GM12878 (cell line): ENCODE measurements at regions not wholly inside any gene's neighbourhood (a gene's known extent, or its start where the extent isn't known, plus 50 kb on each side); places are given as distances from the start of the nearest gene placed in this dataset.

Source experiments
- ATAC-seq: fragments of 200-7000 bp; cut with Tn5 transposase; 3 replicates; pipeline ENCODE4 v1.9.1; 2020; ENCODE audit warnings: mild to moderate bottlenecking, moderate library complexity
- BruUV-seq: library from RNA; stranded (reverse); fragments of 400-500 nt; replicated peaks from 2 replicates; lab custom pipeline; 2021; lab: Mats Ljungman, UMichigan
- CTCF ChIA-PET: fragments of 300-600 bp; sonication (Branson Sonifier 250); formaldehyde crosslinking; extraction: SDS; loops from one replicate; lab custom pipeline; 2021; ENCODE audit warnings: inconsistent platforms; lab: Yijun Ruan, JAX
- POLR2A ChIA-PET: fragments of 350-600 bp; formaldehyde crosslinking; extraction: SDS; loops from one replicate; lab custom pipeline; 2021; ENCODE audit warnings: inconsistent platforms; lab: Charles Lee
- RAD21 ChIA-PET: fragments of 300-600 bp; sonication (Branson Sonifier 250); formaldehyde crosslinking; loops from one replicate; lab custom pipeline; 2023; ENCODE audit warnings: antibody characterized with exemption; ENCODE audit not compliant: unreplicated experiment; lab: Charles Lee
- SMC1A ChIA-PET: fragments of 300-600 bp; sonication (Branson Sonifier 250); formaldehyde crosslinking; loops from one replicate; lab custom pipeline; 2023; ENCODE audit not compliant: unreplicated experiment, uncharacterized antibody; lab: Charles Lee
- DNase-seq: peaks from one replicate; pipeline ENCODE4 v3.0.0-alpha.2; 2011; ENCODE audit warnings: low read depth, low spot score
- FAIRE-seq: peaks from 3 replicates; lab custom pipeline; 2011; peaks lifted over from hg19 to GRCh38; lab: Jason Lieb, UNC
- H2AFZ ChIP-seq: 2 replicates; pipeline ENCODE4 v1.6.0; 2011; ENCODE audit warnings: low read depth, low read length, control low read depth; ENCODE audit not compliant: control insufficient read depth
- H3K27ac ChIP-seq: 2 replicates; pipeline ENCODE4 v1.5.1; 2011; ENCODE audit warnings: control low read depth; ENCODE audit not compliant: control insufficient read depth, insufficient read depth
- H3K27me3 ChIP-seq, 2 experiments: replicated peaks in 1 of 2; 2 replicates each; pipeline versions ENCODE4 v1.6.0 to v1.6.1; 2011; ENCODE audit warnings: low read length in 1 of 2; ENCODE audit not compliant: control insufficient read depth in 2 of 2, insufficient read depth in 2 of 2
- H3K36me3 ChIP-seq, 2 experiments: 2 replicates each; pipeline ENCODE4 v1.5.1; 2011; ENCODE audit warnings: low read length in 1 of 2; ENCODE audit not compliant: control insufficient read depth in 2 of 2, insufficient read depth in 2 of 2
- H3K4me1 ChIP-seq: 2 replicates; pipeline ENCODE4 v1.6.1; 2011; ENCODE audit warnings: mild to moderate bottlenecking, low read length, moderate library complexity, mixed read lengths; ENCODE audit not compliant: control insufficient read depth, insufficient read depth
- H3K4me2 ChIP-seq: 2 replicates; pipeline ENCODE4 v1.6.0; 2011; ENCODE audit warnings: control low read depth; ENCODE audit not compliant: control insufficient read depth, insufficient read depth
- H3K4me3 ChIP-seq: fragments of 200-600 bp; sonication (generic); 2 replicates; pipeline ENCODE4 v1.5.1; 2016
- H3K79me2 ChIP-seq: 2 replicates; pipeline ENCODE4 v1.6.0; 2011; ENCODE audit warnings: low read length; ENCODE audit not compliant: control insufficient read depth, insufficient read depth
- H3K9ac ChIP-seq: 2 replicates; pipeline ENCODE4 v1.8.0; 2011; ENCODE audit warnings: low read length, control low read depth, mixed read lengths; ENCODE audit not compliant: control insufficient read depth, insufficient read depth
- H3K9me3 ChIP-seq: replicated peaks from 3 replicates; pipeline ENCODE4 v1.5.1; 2011; ENCODE audit warnings: mild to moderate bottlenecking, low read length; ENCODE audit not compliant: control insufficient read depth, insufficient read depth
- H4K20me1 ChIP-seq: 2 replicates; pipeline ENCODE4 v1.6.0; 2011; ENCODE audit not compliant: control insufficient read depth, insufficient read depth
- EGR1 ChIP-seq, 2 experiments: IDR thresholded peaks; 1 replicate in 1 of 2; 2 replicates in 1 of 2; pipeline ENCODE4 v1.6.1; 2011 to 2012; ENCODE audit warnings: low read depth in 2 of 2, low read length in 2 of 2, borderline replicate concordance in 1 of 2, mild to moderate bottlenecking in 1 of 2, moderate library complexity in 1 of 2
- EP300 ChIP-seq, 2 experiments: fragments of 150-350 bp in 1 of 2; IDR thresholded peaks; 2 replicates each; pipeline ENCODE4 v1.6.1; 2011 to 2012; ENCODE audit warnings: low read depth in 2 of 2, low read length in 2 of 2, borderline replicate concordance in 1 of 2, improper control_type of control experiment in 1 of 2, inconsistent platforms in 1 of 2; ENCODE audit not compliant: control insufficient read depth in 1 of 2
- GATAD2B ChIP-seq: fragments of 450-650 bp; conservative IDR thresholded peaks from 2 replicates; pipeline ENCODE4 v1.6.1; 2017; ENCODE audit warnings: low read depth, mild to moderate bottlenecking, moderate library complexity
- MTA2 ChIP-seq: fragments of 450-650 bp; IDR thresholded peaks from 2 replicates; pipeline ENCODE4 v1.6.1; 2016; ENCODE audit warnings: low read depth, mild to moderate bottlenecking, moderate library complexity
- NR2F1 ChIP-seq: fragments of 450-650 bp; conservative IDR thresholded peaks from 2 replicates; pipeline ENCODE4 v1.6.1; 2017; ENCODE audit warnings: mild to moderate bottlenecking
- PAX8 ChIP-seq: fragments of 450-650 bp; IDR thresholded peaks from 2 replicates; pipeline ENCODE4 v1.6.1; 2017; ENCODE audit warnings: mild to moderate bottlenecking, moderate library complexity
- PML ChIP-seq: IDR thresholded peaks from 2 replicates; pipeline ENCODE4 v1.6.1; 2012; ENCODE audit warnings: low read length, inconsistent platforms
- SUZ12 ChIP-seq: fragments of 200-600 bp; sonication (generic); IDR thresholded peaks from one replicate; pipeline ENCODE4 v1.6.1; 2018; ENCODE audit warnings: antibody characterized with exemption, mild to moderate bottlenecking; ENCODE audit not compliant: unreplicated experiment
- TCF12 ChIP-seq: IDR thresholded peaks from 2 replicates; pipeline ENCODE4 v1.6.1; 2011; ENCODE audit warnings: low read depth, mild to moderate bottlenecking, low read length
- WGBS: methylation state at CpG from one replicate; pipeline ENCODE4 v1.1.6; 2016; ENCODE audit warnings: low lambda C conversion rate; ENCODE audit not compliant: insufficient replicate concordance, insufficient coverage; ENCODE audit errors: missing lambda C conversion rate; 5-methylcytosine and 5-hydroxymethylcytosine counted together
- in situ Hi-C: fragments of 300-500 bp; cut with MboI; formaldehyde crosslinking; loops from 9 replicates; pipeline ENCODE4 v1.14.3; 2018; ENCODE audit warnings: mixed read lengths
- intact Hi-C: fragments of 100-400 bp; cut with micrococcal nuclease; formaldehyde crosslinking; loops from one replicate; pipeline ENCODE4 v1.14.2; 2022; ENCODE audit not compliant: unreplicated experiment
- TF ChIP-seq, protein P1 (sequence below): fragments of 450-650 bp; IDR thresholded peaks from 2 replicates; pipeline ENCODE4 v1.6.1; 2018; ENCODE audit warnings: mild to moderate bottlenecking, low read depth, moderate library complexity; ENCODE audit not compliant: partially characterized antibody
- TF ChIP-seq, protein P2 (sequence below): fragments of 450-650 bp; IDR thresholded peaks from 2 replicates; pipeline ENCODE4 v1.6.1; 2017; ENCODE audit warnings: mild to moderate bottlenecking, moderate library complexity
- TF ChIP-seq, protein P3 (sequence below): IDR thresholded peaks from 2 replicates; pipeline ENCODE4 v1.6.1; 2011; ENCODE audit warnings: borderline replicate concordance, low read depth, mild to moderate bottlenecking, moderate library complexity, low read length; ENCODE audit not compliant: insufficient read depth, poor library complexity, severe bottlenecking
- TF ChIP-seq, protein P4 (sequence below): fragments of 450-650 bp; IDR thresholded peaks from 2 replicates; pipeline ENCODE4 v1.6.1; 2018; ENCODE audit warnings: borderline replicate concordance, mild to moderate bottlenecking; ENCODE audit not compliant: partially characterized antibody

DNA sequence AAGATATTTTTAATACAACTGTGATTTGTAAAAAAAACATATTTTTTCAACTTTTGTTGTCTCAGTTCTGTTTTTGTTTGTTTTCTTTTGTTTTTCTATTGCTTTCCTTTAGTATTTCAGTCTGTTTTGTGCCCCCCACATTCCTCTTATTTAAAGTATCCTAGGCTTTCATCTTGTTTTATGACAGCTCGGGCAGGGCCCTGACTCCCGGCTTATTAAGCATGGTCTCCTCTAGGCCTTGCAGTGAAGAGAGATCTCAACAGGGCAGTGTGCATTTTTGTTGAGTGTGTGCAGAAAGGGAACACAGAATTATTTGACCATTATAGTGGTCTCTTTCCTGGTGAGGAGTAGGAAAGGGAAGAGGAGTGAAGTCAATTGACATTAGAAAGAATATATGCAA, 110.2 kb upstream of the SLC38A4 start:
- intact Hi-C loops (no loop called here), in situ Hi-C loops (no loop called here)
- DNase-seq (no peak), FAIRE-seq (no peak), ATAC-seq (no peak)
- BruUV-seq, result no TSS peak
- Histone ChIP-seq H3K9me3 (no peaks in the 10 kb centered on the region), H3K27ac (no peak overlapping the region), H3K4me1 (no peaks in the 10 kb centered on the region), H3K27me3 (no peaks in the 10 kb centered on the region), H4K20me1 (no peaks in the 10 kb centered on the region), H3K4me3 (no peak overlapping the region), H3K4me2 (no peak overlapping the region), H3K36me3 (no peaks in the 10 kb centered on the region), H3K9ac (no peak overlapping the region), H3K79me2 (no peaks in the 10 kb centered on the region), H2AFZ (no peak overlapping the region)
- RAD21 ChIA-PET, result no interaction called here
- 41% methylated on average over 2 of the region's 2 CpGs for WGBS
- CTCF ChIA-PET, result interaction anchor here (0.8 to 3.6 kb wide), 4 partner anchors 11 to 811 kb away, joined by 3 to 25 read pairs (median 6); no protein-coding TSS in a partner anchor
- SMC1A ChIA-PET, result interaction anchor here (0.9 to 1.6 kb wide), 3 partner anchors 13 to 49 kb away, joined by 4 read pairs; no protein-coding TSS in a partner anchor
- POLR2A ChIA-PET, result no interaction called here
- TF ChIP-seq EGR1 (IDR thresholded peaks at IDR 0.05; ENCODE audit: borderline replicate concordance in 1 of 2, low read depth in 2 of 2, low read length in 2 of 2) (no peak), MTA2 (no peak), TCF12 (no peak), PML (no peak), PAX8 (no peak), EP300 (IDR thresholded peaks at IDR 0.05; ENCODE audit: borderline replicate concordance in 1 of 2, control insufficient read depth in 1 of 2, low read depth in 2 of 2, low read length in 2 of 2) (no peak), SUZ12 (no peak), GATAD2B (no peak), NR2F1 (no peak)
- TF ChIP-seq, protein P1, sequence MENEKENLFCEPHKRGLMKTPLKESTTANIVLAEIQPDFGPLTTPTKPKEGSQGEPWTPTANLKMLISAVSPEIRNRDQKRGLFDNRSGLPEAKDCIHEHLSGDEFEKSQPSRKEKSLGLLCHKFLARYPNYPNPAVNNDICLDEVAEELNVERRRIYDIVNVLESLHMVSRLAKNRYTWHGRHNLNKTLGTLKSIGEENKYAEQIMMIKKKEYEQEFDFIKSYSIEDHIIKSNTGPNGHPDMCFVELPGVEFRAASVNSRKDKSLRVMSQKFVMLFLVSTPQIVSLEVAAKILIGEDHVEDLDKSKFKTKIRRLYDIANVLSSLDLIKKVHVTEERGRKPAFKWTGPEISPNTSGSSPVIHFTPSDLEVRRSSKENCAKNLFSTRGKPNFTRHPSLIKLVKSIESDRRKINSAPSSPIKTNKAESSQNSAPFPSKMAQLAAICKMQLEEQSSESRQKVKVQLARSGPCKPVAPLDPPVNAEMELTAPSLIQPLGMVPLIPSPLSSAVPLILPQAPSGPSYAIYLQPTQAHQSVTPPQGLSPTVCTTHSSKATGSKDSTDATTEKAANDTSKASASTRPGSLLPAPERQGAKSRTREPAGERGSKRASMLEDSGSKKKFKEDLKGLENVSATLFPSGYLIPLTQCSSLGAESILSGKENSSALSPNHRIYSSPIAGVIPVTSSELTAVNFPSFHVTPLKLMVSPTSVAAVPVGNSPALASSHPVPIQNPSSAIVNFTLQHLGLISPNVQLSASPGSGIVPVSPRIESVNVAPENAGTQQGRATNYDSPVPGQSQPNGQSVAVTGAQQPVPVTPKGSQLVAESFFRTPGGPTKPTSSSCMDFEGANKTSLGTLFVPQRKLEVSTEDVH, result no peak
- TF ChIP-seq, protein P2, sequence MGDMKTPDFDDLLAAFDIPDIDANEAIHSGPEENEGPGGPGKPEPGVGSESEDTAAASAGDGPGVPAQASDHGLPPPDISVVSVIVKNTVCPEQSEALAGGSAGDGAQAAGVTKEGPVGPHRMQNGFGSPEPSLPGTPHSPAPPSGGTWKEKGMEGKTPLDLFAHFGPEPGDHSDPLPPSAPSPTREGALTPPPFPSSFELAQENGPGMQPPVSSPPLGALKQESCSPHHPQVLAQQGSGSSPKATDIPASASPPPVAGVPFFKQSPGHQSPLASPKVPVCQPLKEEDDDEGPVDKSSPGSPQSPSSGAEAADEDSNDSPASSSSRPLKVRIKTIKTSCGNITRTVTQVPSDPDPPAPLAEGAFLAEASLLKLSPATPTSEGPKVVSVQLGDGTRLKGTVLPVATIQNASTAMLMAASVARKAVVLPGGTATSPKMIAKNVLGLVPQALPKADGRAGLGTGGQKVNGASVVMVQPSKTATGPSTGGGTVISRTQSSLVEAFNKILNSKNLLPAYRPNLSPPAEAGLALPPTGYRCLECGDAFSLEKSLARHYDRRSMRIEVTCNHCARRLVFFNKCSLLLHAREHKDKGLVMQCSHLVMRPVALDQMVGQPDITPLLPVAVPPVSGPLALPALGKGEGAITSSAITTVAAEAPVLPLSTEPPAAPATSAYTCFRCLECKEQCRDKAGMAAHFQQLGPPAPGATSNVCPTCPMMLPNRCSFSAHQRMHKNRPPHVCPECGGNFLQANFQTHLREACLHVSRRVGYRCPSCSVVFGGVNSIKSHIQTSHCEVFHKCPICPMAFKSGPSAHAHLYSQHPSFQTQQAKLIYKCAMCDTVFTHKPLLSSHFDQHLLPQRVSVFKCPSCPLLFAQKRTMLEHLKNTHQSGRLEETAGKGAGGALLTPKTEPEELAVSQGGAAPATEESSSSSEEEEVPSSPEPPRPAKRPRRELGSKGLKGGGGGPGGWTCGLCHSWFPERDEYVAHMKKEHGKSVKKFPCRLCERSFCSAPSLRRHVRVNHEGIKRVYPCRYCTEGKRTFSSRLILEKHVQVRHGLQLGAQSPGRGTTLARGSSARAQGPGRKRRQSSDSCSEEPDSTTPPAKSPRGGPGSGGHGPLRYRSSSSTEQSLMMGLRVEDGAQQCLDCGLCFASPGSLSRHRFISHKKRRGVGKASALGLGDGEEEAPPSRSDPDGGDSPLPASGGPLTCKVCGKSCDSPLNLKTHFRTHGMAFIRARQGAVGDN, result no peak
- TF ChIP-seq, protein P3, sequence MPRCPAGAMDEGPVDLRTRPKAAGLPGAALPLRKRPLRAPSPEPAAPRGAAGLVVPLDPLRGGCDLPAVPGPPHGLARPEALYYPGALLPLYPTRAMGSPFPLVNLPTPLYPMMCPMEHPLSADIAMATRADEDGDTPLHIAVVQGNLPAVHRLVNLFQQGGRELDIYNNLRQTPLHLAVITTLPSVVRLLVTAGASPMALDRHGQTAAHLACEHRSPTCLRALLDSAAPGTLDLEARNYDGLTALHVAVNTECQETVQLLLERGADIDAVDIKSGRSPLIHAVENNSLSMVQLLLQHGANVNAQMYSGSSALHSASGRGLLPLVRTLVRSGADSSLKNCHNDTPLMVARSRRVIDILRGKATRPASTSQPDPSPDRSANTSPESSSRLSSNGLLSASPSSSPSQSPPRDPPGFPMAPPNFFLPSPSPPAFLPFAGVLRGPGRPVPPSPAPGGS, result no peak
- TF ChIP-seq, protein P4, sequence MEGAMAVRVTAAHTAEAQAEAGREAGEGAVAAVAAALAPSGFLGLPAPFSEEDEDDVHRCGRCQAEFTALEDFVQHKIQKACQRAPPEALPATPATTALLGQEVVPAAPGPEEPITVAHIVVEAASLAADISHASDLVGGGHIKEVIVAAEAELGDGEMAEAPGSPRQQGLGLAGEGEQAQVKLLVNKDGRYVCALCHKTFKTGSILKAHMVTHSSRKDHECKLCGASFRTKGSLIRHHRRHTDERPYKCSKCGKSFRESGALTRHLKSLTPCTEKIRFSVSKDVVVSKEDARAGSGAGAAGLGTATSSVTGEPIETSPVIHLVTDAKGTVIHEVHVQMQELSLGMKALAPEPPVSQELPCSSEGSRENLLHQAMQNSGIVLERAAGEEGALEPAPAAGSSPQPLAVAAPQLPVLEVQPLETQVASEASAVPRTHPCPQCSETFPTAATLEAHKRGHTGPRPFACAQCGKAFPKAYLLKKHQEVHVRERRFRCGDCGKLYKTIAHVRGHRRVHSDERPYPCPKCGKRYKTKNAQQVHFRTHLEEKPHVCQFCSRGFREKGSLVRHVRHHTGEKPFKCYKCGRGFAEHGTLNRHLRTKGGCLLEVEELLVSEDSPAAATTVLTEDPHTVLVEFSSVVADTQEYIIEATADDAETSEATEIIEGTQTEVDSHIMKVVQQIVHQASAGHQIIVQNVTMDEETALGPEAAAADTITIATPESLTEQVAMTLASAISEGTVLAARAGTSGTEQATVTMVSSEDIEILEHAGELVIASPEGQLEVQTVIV, result no peak
